Esophagus squamous epithelium (tissue), 5 donors: ENCODE measurements at regions not wholly inside any gene's neighbourhood (a gene's known extent, or its start where the extent isn't known, plus 50 kb on each side); places are given as distances from the start of the nearest gene placed in this dataset.
A peak's percentile ranks its signal among the peaks of the same experiment; 100 is the strongest.

Experiments used
- DNase-seq: peaks from one replicate; lab custom pipeline; 2025; lab: John Stamatoyannopoulos, UW
- H3K27ac ChIP-seq, 4 donors: fragments of 200-600 bp; sonication (generic); one replicate each; pipeline ENCODE4 v1.5.1; 2016 to 2019; ENCODE audit warnings: mild to moderate bottlenecking in 1 of 4
- H3K27me3 ChIP-seq, 4 donors: fragments of 200-600 bp; sonication (generic); 1 replicate in 3 of 4; 2 replicates in 1 of 4; pipeline versions ENCODE4 v1.5.1 to v1.6.0; 2017 to 2021; ENCODE audit warnings: antibody characterized with exemption in 1 of 4
- H3K36me3 ChIP-seq, 3 donors: fragments of 200-600 bp; sonication (generic); one replicate each; pipeline ENCODE4 v1.5.1; 2016 to 2019
- H3K4me1 ChIP-seq, 3 donors: fragments of 200-600 bp; sonication (generic); one replicate each; pipeline ENCODE4 v1.5.1; 2017 to 2019
- H3K4me3 ChIP-seq, 4 donors: fragments of 200-600 bp; sonication (generic); 1 replicate in 3 of 4; 2 replicates in 1 of 4; pipeline ENCODE4 v1.5.1; 2016 to 2019; ENCODE audit warnings: mild to moderate bottlenecking in 2 of 4, moderate library complexity in 1 of 4
- H3K9me3 ChIP-seq, 3 donors: fragments of 200-600 bp; sonication (generic); one replicate each; pipeline ENCODE4 v1.5.1; 2016 to 2019
- POLR2A ChIP-seq, 4 donors: fragments of 450-650 bp; IDR thresholded peaks; one replicate each; pipeline ENCODE4 v1.6.1; 2017; ENCODE audit warnings: antibody characterized with exemption in 4 of 4, mild to moderate bottlenecking in 4 of 4, moderate library complexity in 3 of 4
- WGBS, 2 donors: methylation state at CpG; one replicate each; pipeline ENCODE4 v1.1.5; 2018; 5-methylcytosine and 5-hydroxymethylcytosine counted together
- intact Hi-C: fragments of 100-400 bp; cut with DNase I; formaldehyde crosslinking; loops from one replicate; pipeline ENCODE4 v1.15.0; 2022
- TF ChIP-seq, protein P1 (sequence below), 6 experiments: fragments of 450-650 bp in 4 of 6; fragments of 200-600 bp in 2 of 6; sonication (generic) in 2 of 6; IDR thresholded peaks; one replicate each; pipeline ENCODE4 v1.5.1; 2016 to 2019; ENCODE audit warnings: antibody characterized with exemption in 6 of 6, mild to moderate bottlenecking in 4 of 6, moderate library complexity in 4 of 6
- donor health status: DM: yes; HTN: yes; CAD: no.

DNA sequence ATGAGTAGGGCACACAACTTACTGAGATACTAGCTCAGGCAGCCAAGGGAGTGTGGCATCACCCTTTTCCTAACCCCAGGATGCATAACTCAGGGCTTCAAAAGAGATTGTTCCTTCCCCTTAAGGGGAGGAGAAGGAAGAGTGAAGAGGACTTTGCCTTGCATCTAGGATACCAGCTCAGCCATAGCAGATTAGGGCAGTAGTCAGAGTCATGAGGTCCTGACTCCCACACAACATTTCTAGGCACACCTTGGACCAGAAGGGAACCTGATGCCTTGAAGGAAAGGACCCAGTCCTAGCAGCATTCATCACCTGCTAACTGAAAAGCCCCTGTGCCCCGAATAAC is 1433.2 kb upstream of the TMEFF2 start:
- H3K9me3 ChIP-seq = peaks cover 0 to 6% (median 0%) of the 10 kb centered on the region in 3 donors
- no peak for DNase-seq
- intact Hi-C loops = no loop called here
- no peak overlapping the region for H3K27ac ChIP-seq
- TF ChIP-seq POLR2A (IDR thresholded peaks at IDR 0.05) = no peak
- TF ChIP-seq, protein P1, sequence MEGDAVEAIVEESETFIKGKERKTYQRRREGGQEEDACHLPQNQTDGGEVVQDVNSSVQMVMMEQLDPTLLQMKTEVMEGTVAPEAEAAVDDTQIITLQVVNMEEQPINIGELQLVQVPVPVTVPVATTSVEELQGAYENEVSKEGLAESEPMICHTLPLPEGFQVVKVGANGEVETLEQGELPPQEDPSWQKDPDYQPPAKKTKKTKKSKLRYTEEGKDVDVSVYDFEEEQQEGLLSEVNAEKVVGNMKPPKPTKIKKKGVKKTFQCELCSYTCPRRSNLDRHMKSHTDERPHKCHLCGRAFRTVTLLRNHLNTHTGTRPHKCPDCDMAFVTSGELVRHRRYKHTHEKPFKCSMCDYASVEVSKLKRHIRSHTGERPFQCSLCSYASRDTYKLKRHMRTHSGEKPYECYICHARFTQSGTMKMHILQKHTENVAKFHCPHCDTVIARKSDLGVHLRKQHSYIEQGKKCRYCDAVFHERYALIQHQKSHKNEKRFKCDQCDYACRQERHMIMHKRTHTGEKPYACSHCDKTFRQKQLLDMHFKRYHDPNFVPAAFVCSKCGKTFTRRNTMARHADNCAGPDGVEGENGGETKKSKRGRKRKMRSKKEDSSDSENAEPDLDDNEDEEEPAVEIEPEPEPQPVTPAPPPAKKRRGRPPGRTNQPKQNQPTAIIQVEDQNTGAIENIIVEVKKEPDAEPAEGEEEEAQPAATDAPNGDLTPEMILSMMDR (IDR thresholded peaks at IDR 0.05) = no peak
- 80 to 90% methylated on average over 1 of the region's 1 CpG for WGBS, 2 donors
- H3K4me1 ChIP-seq = no peaks in the 10 kb centered on the region
- no peaks in the 10 kb centered on the region for H3K36me3 ChIP-seq
- H3K4me3 ChIP-seq = no peak overlapping the region
- H3K27me3 ChIP-seq = no peaks in the 10 kb centered on the region

DNA sequence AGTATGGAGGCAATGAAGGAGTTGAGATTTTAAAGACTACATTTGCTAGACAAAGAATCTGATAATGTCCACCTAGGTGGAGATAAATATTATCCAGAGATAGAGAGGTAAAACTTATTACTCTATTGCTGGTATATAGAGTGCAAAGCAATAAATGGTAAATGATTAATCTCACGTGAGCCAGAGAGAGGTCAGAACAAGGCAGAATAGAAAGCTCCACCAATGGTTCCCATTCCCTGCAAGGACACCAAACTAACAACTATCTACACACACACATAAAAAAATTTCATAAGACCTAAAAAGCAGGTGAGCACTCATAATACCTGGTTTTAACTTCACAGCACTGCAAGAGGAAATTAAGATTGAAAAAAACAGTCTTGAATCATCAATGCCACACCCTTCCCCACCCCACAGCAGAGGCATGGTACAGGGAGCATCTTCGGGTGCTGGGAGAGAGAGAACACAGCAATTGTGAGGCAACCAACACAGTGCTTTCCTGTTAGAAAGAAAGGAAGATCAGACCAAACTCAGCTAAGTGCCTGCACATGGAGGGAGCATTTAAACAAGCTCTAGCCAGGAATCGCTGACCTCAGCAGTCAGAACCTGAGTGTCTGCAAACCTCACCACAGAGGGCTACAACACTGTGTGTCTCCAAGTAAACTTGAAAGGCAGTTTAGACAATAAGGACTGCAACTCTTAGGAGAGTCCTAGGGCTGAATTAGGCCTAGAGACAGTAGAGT is 1432.6 kb upstream of the TMEFF2 start:
- TF ChIP-seq POLR2A (IDR thresholded peaks at IDR 0.05) = no peak
- TF ChIP-seq, protein P1 (IDR thresholded peaks at IDR 0.05) = no peak
- Histone ChIP-seq H3K27ac (no peak overlapping the region), H3K9me3 (peaks cover 0 to 6% (median 0%) of the 10 kb centered on the region in 3 donors), H3K36me3 (no peaks in the 10 kb centered on the region), H3K4me1 (no peaks in the 10 kb centered on the region), H3K4me3 (no peak overlapping the region), H3K27me3 (no peaks in the 10 kb centered on the region)
- no peak for DNase-seq
- WGBS, 2 donors = 35 to 56% methylated on average over 2 to 3 of the region's 3 CpGs
- intact Hi-C loops = no loop called here

- intact Hi-C loops = no loop called here
- TF ChIP-seq, protein P1 (IDR thresholded peaks at IDR 0.05) = no peak
- no peak for TF ChIP-seq POLR2A (IDR thresholded peaks at IDR 0.05)
Measured at GRCh38 chr2:193608451-193608850, 1413.7 kb upstream of the TMEFF2 start.

GRCh38 chr2:193590831-193591230 is 1396.1 kb upstream of the TMEFF2 start:
- H3K27ac ChIP-seq = no peak overlapping the region
- no peak for DNase-seq
- H3K9me3 ChIP-seq = peaks cover 0 to 9% (median 4%) of the 10 kb centered on the region in 3 donors
- H3K4me1 ChIP-seq = no peaks in the 10 kb centered on the region
- intact Hi-C loops = no loop called here
- no peaks in the 10 kb centered on the region for H3K27me3 ChIP-seq
- H3K36me3 ChIP-seq = no peaks in the 10 kb centered on the region
- 74 to 82% methylated on average over 6 of the region's 6 CpGs for WGBS, 2 donors
- H3K4me3 ChIP-seq = no peak overlapping the region
- TF ChIP-seq, protein P1 (IDR thresholded peaks at IDR 0.05) = no peak
- TF ChIP-seq POLR2A (IDR thresholded peaks at IDR 0.05) = no peak

More at GRCh38 chr2:193608451-193608850, 1413.7 kb upstream of the TMEFF2 start:
- Histone ChIP-seq H3K9me3 (peaks cover 0 to 6% (median 0%) of the 10 kb centered on the region in 3 donors), H3K27ac (no peak overlapping the region), H3K36me3 (no peaks in the 10 kb centered on the region), H3K4me3 (no peak overlapping the region), H3K4me1 (no peaks in the 10 kb centered on the region), H3K27me3 (no peaks in the 10 kb centered on the region)
- no peak for DNase-seq

DNA sequence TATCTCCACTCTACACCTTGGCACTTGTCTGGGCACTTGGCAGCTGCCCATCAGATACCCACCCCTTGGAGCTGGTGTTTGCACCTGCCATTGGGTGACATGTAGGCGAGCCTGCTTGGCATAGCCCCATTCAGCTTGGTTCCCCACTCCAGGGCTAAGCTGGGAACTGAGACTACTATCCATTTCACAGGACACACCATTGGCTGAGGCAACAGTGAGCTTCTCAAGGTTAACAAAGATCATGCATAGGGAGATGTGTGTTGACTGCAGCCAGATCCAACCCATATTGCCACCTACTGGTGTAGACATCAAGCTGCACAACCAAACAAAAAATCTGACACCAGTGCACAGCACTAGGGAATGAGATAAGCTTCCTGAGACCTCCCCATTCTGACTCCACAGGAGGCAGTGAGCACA is 1389.8 kb upstream of the TMEFF2 start:
- WGBS, 2 donors = 50% methylated on average over 1 of the region's 1 CpG; no CpG with 5 or more reads in 1 of the 2 donors
- Histone ChIP-seq H3K27me3 (no peaks in the 10 kb centered on the region), H3K36me3 (no peaks in the 10 kb centered on the region), H3K4me1 (no peaks in the 10 kb centered on the region), H3K27ac (no peak overlapping the region), H3K4me3 (no peak overlapping the region), H3K9me3 (no peaks in the 10 kb centered on the region)
- DNase-seq = no peak
- no peak for TF ChIP-seq POLR2A (IDR thresholded peaks at IDR 0.05)
- TF ChIP-seq, protein P1 (IDR thresholded peaks at IDR 0.05) = peak in 2 of 6 experiments; percentile 5 to 17
- intact Hi-C loops = no loop called here
